ENCODE measurements at regions not wholly inside any gene's neighbourhood (a gene's known extent, or its start where the extent isn't known, plus 50 kb on each side); places are given as distances from the start of the nearest gene placed in this dataset.

DNA sequence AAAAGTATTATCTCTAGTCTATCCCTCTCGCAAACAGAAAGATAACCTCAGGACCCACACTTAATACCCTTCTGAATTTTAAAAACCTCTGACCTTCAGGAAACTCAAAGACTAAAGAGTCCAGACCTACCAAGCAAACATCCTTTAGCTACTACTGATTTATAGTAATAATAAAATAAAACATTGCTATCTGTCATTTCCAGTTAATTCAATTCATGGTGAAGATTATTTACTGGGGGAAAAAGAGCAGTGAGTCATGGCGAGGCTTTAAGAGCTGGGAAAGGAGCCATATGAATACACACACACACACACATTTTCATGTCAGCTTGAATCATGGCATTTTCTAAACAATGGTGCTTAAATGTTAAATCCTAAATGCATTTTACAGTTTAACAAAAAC, 87.1 kb downstream of the FAM76B start:
- DNase-seq (ENCODE audit: low read depth, low spot score) = peak; percentile 84
- in situ Hi-C loops (cut with HindIII; ENCODE audit: low sequenced_read_pairs) = no loop called here
- TF ChIP-seq, protein P1, sequence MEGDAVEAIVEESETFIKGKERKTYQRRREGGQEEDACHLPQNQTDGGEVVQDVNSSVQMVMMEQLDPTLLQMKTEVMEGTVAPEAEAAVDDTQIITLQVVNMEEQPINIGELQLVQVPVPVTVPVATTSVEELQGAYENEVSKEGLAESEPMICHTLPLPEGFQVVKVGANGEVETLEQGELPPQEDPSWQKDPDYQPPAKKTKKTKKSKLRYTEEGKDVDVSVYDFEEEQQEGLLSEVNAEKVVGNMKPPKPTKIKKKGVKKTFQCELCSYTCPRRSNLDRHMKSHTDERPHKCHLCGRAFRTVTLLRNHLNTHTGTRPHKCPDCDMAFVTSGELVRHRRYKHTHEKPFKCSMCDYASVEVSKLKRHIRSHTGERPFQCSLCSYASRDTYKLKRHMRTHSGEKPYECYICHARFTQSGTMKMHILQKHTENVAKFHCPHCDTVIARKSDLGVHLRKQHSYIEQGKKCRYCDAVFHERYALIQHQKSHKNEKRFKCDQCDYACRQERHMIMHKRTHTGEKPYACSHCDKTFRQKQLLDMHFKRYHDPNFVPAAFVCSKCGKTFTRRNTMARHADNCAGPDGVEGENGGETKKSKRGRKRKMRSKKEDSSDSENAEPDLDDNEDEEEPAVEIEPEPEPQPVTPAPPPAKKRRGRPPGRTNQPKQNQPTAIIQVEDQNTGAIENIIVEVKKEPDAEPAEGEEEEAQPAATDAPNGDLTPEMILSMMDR (IDR thresholded peaks at IDR 0.05; ENCODE audit: low read depth, low read length) = no peak
- no peak overlapping the region for H3K4me3 ChIP-seq (ENCODE audit: low read depth, low read length)

DNA sequence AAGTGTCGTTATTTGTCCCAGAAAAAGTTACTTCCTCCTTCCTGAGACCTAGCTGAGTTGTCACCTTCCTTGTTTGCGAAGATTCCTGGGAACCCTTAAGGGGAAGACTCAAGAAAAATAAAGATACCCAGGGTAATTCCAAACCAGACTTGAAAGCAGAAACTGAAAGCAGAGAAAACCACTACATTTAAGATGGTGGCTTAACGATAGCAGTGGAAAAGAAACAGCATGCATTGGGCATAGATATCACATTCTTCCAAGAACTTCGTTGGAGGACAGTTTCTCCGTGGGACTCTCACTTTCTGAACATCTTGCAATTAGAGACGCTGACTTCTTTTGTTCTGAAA, 89.1 kb downstream of the FAM76B start:
- in situ Hi-C loops (cut with HindIII; ENCODE audit: low sequenced_read_pairs) = no loop called here
- TF ChIP-seq, protein P1 (IDR thresholded peaks at IDR 0.05; ENCODE audit: low read depth, low read length) = no peak
- H3K4me3 ChIP-seq (ENCODE audit: low read depth, low read length) = no peak overlapping the region

DNA sequence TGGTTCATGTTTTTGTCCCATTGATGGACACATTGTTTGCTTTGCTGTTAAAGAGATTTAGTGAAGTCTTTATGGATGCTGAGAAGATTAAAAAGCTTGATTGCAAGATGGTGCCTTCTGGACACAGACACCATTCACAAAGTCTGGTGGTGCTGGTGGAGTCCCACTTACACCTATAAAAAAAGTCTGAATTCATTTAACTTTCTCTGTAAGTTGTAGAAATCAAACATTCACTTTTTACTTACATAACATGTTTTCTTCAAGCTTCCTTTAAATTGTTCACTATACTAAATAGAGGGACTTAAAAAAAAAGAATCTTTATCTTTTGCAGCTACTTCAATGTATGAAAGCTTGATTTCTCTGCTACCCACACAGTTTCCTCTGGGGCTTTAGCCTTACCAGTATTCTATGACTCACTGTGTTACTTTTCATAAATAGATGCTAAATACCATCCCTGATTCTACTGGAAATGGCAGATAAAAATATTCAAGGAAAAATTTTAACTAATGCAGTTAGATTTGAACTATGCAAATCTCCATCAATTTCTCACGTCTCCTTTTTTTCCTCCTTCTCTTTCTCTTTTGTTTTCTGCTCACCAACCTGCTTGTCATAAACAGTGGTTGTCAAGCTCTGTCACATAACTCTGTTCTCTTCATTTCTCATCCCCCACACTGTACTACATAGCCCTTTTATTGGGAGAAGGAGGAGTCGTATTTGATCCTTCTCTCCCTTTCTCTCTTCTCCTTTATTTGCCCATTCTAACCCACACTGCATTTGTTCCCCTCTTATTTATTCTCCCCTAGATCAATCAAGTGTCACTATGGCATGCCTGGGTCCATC, 89.7 kb downstream of the FAM76B start:
- no peak overlapping the region for H3K4me3 ChIP-seq (ENCODE audit: low read depth, low read length)
- TF ChIP-seq, protein P1 (IDR thresholded peaks at IDR 0.05; ENCODE audit: low read depth, low read length) = no peak
- DNase-seq (ENCODE audit: low read depth, low spot score) = peak; percentile 36
- in situ Hi-C loops (cut with HindIII; ENCODE audit: low sequenced_read_pairs) = no loop called here

More for the DNA sequence above, 89.1 kb downstream of the FAM76B start:
- no peak for DNase-seq (ENCODE audit: low read depth, low spot score)

DNA sequence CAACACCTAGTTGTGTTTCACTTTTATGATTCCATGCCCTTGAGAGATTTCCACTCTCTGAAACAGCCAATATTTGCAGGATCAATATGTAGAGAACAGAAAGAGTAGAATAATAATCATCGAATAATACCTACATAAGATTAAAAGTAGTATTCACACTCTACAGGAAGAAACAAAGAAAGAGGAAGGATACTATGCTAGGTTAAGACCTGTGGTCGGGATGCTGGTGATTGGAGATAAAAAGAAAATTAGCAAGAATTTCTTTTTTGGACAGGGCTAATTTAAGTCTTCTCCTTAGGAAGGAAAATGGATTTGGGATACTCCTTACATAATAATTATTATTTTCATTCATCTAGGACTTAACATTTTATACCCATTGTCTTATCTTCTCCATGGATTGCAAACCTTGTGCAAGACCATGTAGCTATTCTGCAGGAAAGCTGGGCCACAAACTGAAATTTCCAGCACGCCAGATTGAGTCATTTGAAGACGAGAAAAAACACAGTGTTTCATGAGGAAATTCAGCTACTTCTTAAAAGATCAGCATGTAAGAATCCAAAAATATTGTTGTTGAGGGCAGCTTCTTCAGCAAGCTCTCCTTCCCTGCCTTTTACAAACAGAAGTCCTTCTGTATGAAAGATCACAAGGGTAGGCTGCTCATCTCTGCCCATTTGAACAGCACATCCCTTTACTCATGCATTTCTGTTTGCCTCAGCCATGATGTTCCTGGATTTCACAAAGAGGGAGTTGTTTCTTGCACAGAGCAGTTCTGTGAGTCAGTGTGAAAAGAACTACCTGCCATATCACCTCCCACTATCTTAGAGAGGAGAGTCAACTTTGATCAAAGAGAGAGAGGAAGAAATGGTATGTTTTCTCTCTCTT, 90.7 kb downstream of the FAM76B start:
- DNase-seq (ENCODE audit: low read depth, low spot score) = no peak
- H3K4me3 ChIP-seq (ENCODE audit: low read depth, low read length) = no peak overlapping the region
- TF ChIP-seq, protein P1 (IDR thresholded peaks at IDR 0.05; ENCODE audit: low read depth, low read length) = no peak
- in situ Hi-C loops (cut with HindIII; ENCODE audit: low sequenced_read_pairs) = no loop called here

DNA sequence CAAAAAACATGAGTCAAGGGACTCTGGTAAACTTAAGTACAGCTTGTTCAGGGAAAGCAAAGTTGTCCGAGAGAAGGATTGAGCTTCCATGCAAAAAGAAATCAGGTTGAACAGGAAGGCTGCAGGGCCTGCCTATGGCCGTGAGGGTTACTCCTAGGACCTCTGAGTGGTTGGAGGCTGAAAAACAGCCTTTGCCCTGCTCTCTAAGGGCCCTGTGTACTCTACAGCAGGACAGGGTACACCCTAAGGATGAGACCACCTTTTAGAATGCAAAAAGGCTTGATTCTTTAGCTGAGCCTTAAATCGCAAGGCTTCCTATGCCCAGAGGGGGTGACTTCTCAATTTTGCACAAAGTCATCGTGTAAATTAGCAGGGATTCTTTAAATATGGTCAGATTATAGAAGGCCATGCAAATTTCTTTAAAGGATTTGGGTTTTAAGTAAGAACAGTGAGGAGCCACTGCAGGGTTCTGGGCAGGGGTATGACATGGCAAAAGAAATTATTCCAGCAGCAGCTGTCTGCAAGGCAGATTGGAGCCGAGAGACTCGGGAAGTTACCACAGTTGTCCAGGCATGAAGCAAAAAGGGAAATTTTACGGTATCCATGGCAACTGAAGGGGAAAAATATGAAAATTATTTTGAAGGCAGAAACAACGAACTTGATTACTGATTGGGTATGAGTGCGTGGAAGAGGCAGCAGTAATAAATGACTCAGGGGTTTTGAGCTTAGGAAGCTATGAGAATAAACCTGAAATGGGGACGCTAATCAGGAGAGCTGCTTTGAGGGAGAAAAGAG, 91.8 kb downstream of the FAM76B start:
- DNase-seq (ENCODE audit: low read depth, low spot score) = no peak
- in situ Hi-C loops (cut with HindIII; ENCODE audit: low sequenced_read_pairs) = no loop called here
- TF ChIP-seq, protein P1 (IDR thresholded peaks at IDR 0.05; ENCODE audit: low read depth, low read length) = no peak
- no peak overlapping the region for H3K4me3 ChIP-seq (ENCODE audit: low read depth, low read length)

DNA sequence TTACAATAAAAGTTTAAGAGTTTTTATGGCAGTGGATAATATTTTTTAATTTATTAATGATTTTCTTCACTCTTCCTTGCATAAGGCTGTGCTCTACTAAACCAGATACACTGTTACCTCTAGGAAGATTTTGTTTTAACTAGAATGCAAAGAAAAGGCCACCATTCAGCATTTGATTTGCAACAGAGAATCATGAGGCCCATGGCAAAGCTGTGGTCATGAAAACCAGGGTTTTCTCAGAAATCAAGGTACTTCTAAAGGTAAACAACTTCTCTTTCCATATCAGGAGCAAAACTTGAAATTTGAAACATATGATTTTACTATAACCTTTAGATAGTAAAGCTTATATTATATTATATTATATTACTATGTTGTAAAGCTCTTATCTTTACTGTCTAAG, 94.4 kb downstream of the FAM76B start:
- H3K4me3 ChIP-seq (ENCODE audit: low read depth, low read length) = no peak overlapping the region
- in situ Hi-C loops (cut with HindIII; ENCODE audit: low sequenced_read_pairs) = no loop called here
- TF ChIP-seq, protein P1 (IDR thresholded peaks at IDR 0.05; ENCODE audit: low read depth, low read length) = no peak
- DNase-seq (ENCODE audit: low read depth, low spot score) = no peak
